ENCODE measurements at regions not wholly inside any gene's neighbourhood (a gene's known extent, or its start where the extent isn't known, plus 50 kb on each side); places are given as distances from the start of the nearest gene placed in this dataset.

DNA sequence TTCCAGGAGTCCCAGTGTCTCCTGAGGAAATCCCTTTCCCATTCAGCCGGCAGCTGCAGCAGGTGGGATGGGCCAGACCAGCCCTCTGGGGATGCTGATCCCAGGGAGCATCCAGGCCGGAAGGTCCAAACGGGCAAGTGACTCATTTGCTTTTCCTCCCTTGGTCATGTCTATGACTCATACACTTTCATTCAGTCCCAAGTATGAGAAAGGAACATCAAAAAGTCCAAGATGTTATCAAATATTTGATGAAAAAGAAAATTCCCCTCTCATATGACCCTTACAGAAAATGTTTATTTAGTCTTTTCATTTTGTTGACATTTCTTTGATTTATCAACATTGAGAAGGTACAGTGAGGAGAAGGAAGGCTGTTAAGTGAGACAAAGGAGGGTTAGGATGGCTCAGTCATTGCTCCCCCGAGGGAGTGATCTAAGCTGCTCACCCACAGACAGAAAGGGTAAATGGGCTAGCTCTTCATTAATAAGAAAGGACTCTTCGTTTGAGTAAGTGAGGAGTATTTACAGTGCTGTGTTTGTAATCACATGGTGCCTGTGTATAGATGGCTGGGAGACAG, 117.6 kb upstream of the ANKRD55 start:
- no peak for TF ChIP-seq POLR2AphosphoS5 (IDR thresholded peaks at IDR 0.05; ENCODE audit: low read depth, low read length)
- TF ChIP-seq POLR2A (IDR thresholded peaks at IDR 0.05; ENCODE audit: low read depth, low read length), result no peak
- no peak for TF ChIP-seq TAF1 (IDR thresholded peaks at IDR 0.05; ENCODE audit: borderline replicate concordance, low read depth, low read length)
